ENCODE measurements at regions not wholly inside any gene's neighbourhood (a gene's known extent, or its start where the extent isn't known, plus 50 kb on each side); places are given as distances from the start of the nearest gene placed in this dataset.

- Mint-ChIP-seq H3K27ac (ENCODE audit: unreplicated experiment) (no peak overlapping the region), H3K4me1 (ENCODE audit: low read depth, unreplicated experiment) (peaks cover 6% of the 10 kb centered on the region), H3K9me3 (ENCODE audit: unreplicated experiment) (peaks cover 10% of the 10 kb centered on the region), H3K27me3 (ENCODE audit: insufficient read depth, unreplicated experiment) (peaks cover 4% of the 10 kb centered on the region), H3K4me3 (ENCODE audit: unreplicated experiment) (no peak overlapping the region), H3K36me3 (ENCODE audit: insufficient read depth, unreplicated experiment) (no peaks in the 10 kb centered on the region)
- ChIA-PET POLR2A (no interaction called here), CTCF (no interaction called here)
- no peak for DNase-seq
- Histone ChIP-seq H3K36me3 (ENCODE audit: control insufficient read depth, insufficient read depth, low read length) (no peaks in the 10 kb centered on the region), H3K4me3 (ENCODE audit: low read depth, low read length) (no peak overlapping the region), H3K4me1 (no peaks in the 10 kb centered on the region), H3K27me3 (replicated peaks; ENCODE audit: control insufficient read depth, insufficient read depth, low read length) (no peaks in the 10 kb centered on the region), H3K9me3 (no peaks in the 10 kb centered on the region)
- no peak for TF ChIP-seq CTCF (IDR thresholded peaks at IDR 0.05; ENCODE audit: insufficient read depth in 1 of 2, low read depth in 1 of 2, low read length in 1 of 2, severe bottlenecking in 1 of 2, unreplicated experiment in 1 of 2)
- intact Hi-C loops (cut with micrococcal nuclease; ENCODE audit: unreplicated experiment) = no loop called here
- BruUV-seq (replicated peaks) = no TSS peak
These were observed 72.4 kb upstream of the GADL1 start for GRCh38 chr3:30966896-30967295.

- H3K4me1 ChIP-seq = no peaks in the 10 kb centered on the region
- H3K4me3 ChIP-seq (ENCODE audit: low read depth, low read length) = no peak overlapping the region
- H3K27me3 ChIP-seq (replicated peaks; ENCODE audit: control insufficient read depth, insufficient read depth, low read length) = no peaks in the 10 kb centered on the region
- H3K36me3 Mint-ChIP-seq (ENCODE audit: insufficient read depth, unreplicated experiment) = no peaks in the 10 kb centered on the region
- peak in 1 of 2 experiments; percentile 7 for DNase-seq
- no peaks in the 10 kb centered on the region for H3K9me3 ChIP-seq
- H3K9me3 Mint-ChIP-seq (ENCODE audit: unreplicated experiment) = no peaks in the 10 kb centered on the region
- no peaks in the 10 kb centered on the region for H3K27me3 Mint-ChIP-seq (ENCODE audit: insufficient read depth, unreplicated experiment)
- H3K36me3 ChIP-seq (ENCODE audit: control insufficient read depth, insufficient read depth, low read length) = no peaks in the 10 kb centered on the region
- H3K27ac Mint-ChIP-seq (ENCODE audit: unreplicated experiment) = no peak overlapping the region
- H3K4me1 Mint-ChIP-seq (ENCODE audit: low read depth, unreplicated experiment) = peaks cover 11% of the 10 kb centered on the region
- no TSS peak for BruUV-seq (replicated peaks)
- intact Hi-C loops (cut with micrococcal nuclease; ENCODE audit: unreplicated experiment) = no loop called here
- no peak overlapping the region for H3K4me3 Mint-ChIP-seq (ENCODE audit: unreplicated experiment)
- ChIA-PET POLR2A (no interaction called here), CTCF (no interaction called here)
- TF ChIP-seq CTCF (IDR thresholded peaks at IDR 0.05; ENCODE audit: insufficient read depth in 1 of 2, low read depth in 1 of 2, low read length in 1 of 2, severe bottlenecking in 1 of 2, unreplicated experiment in 1 of 2) = peak in 1 of 2 experiments; percentile 23
These were observed 75.7 kb upstream of the GADL1 start for GRCh38 chr3:30970183-30970582.

- ChIA-PET CTCF (no interaction called here), POLR2A (no interaction called here)
These were observed 78.0 kb upstream of the GADL1 start for GRCh38 chr3:30972449-30972848.

More at GRCh38 chr3:30972449-30972848, 78.0 kb upstream of the GADL1 start:
- H3K4me3 Mint-ChIP-seq (ENCODE audit: unreplicated experiment) = no peak overlapping the region
- no peak for DNase-seq
- no peak overlapping the region for H3K27ac Mint-ChIP-seq (ENCODE audit: unreplicated experiment)
- no peak for TF ChIP-seq CTCF (IDR thresholded peaks at IDR 0.05; ENCODE audit: insufficient read depth in 1 of 2, low read depth in 1 of 2, low read length in 1 of 2, severe bottlenecking in 1 of 2, unreplicated experiment in 1 of 2)
- intact Hi-C loops (cut with micrococcal nuclease; ENCODE audit: unreplicated experiment) = no loop called here
- Histone ChIP-seq H3K27me3 (replicated peaks; ENCODE audit: control insufficient read depth, insufficient read depth, low read length) (no peaks in the 10 kb centered on the region), H3K36me3 (ENCODE audit: control insufficient read depth, insufficient read depth, low read length) (no peaks in the 10 kb centered on the region), H3K9me3 (no peaks in the 10 kb centered on the region), H3K4me1 (no peaks in the 10 kb centered on the region), H3K4me3 (ENCODE audit: low read depth, low read length) (no peak overlapping the region)
- no peaks in the 10 kb centered on the region for H3K9me3 Mint-ChIP-seq (ENCODE audit: unreplicated experiment)
- H3K36me3 Mint-ChIP-seq (ENCODE audit: insufficient read depth, unreplicated experiment) = no peaks in the 10 kb centered on the region
- BruUV-seq (replicated peaks) = no TSS peak
- H3K4me1 Mint-ChIP-seq (ENCODE audit: low read depth, unreplicated experiment) = peaks cover 11% of the 10 kb centered on the region
- H3K27me3 Mint-ChIP-seq (ENCODE audit: insufficient read depth, unreplicated experiment) = no peaks in the 10 kb centered on the region
